ENCODE measurements at regions not wholly inside any gene's neighbourhood (a gene's known extent, or its start where the extent isn't known, plus 50 kb on each side); places are given as distances from the start of the nearest gene placed in this dataset.

DNA sequence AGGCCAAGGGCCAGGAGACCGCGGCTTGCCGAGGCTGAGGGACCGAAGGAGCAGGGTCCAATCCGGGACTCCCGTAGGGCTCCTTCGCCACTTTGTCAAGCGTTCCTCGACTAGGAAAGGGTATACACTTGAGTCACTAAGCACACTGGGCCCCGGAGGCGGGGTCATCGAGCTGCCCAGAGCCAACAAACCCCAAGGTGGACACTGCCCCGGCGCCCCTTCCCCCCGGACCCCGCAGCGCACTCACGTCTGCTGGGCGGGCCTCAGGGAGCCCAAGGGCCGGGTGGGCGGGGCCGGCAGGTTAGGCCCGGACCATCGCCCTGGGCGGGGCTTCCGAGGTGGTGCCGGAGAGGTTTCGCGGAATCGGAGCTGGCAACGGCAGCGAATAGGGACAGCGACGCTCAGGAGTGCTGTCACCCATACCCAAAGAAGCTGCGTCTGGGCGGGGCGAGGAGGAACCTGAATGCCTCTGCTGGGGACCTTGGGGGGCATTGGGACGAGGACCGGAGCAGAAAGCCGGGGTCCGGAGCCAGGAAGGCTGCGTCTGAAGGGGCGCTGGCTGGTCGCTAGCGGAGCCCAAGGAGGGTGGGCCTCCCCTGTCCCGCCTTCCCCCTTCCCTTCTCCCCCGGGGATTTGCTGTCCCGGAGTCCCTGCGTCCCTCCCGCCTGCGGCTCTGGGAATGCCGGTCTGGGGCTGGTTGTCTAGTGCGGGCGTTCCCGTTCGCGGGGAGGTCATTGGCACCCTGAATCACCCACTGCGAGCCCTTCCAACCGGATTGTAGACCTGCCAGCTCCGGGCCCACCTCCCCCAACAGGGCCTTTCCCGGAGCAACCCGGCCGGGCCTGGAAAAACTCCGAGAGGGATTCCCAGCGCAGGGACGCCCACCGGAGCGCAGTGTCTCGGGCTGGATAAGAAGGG lies 118.2 kb upstream of the SMURF2 start:
- TF ChIP-seq, protein P1, sequence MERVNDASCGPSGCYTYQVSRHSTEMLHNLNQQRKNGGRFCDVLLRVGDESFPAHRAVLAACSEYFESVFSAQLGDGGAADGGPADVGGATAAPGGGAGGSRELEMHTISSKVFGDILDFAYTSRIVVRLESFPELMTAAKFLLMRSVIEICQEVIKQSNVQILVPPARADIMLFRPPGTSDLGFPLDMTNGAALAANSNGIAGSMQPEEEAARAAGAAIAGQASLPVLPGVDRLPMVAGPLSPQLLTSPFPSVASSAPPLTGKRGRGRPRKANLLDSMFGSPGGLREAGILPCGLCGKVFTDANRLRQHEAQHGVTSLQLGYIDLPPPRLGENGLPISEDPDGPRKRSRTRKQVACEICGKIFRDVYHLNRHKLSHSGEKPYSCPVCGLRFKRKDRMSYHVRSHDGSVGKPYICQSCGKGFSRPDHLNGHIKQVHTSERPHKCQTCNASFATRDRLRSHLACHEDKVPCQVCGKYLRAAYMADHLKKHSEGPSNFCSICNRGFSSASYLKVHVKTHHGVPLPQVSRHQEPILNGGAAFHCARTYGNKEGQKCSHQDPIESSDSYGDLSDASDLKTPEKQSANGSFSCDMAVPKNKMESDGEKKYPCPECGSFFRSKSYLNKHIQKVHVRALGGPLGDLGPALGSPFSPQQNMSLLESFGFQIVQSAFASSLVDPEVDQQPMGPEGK (CRISPR knock-in tag; IDR thresholded peaks at IDR 0.05; ENCODE audit: borderline replicate concordance), result no peak
- TF ChIP-seq, protein P2, sequence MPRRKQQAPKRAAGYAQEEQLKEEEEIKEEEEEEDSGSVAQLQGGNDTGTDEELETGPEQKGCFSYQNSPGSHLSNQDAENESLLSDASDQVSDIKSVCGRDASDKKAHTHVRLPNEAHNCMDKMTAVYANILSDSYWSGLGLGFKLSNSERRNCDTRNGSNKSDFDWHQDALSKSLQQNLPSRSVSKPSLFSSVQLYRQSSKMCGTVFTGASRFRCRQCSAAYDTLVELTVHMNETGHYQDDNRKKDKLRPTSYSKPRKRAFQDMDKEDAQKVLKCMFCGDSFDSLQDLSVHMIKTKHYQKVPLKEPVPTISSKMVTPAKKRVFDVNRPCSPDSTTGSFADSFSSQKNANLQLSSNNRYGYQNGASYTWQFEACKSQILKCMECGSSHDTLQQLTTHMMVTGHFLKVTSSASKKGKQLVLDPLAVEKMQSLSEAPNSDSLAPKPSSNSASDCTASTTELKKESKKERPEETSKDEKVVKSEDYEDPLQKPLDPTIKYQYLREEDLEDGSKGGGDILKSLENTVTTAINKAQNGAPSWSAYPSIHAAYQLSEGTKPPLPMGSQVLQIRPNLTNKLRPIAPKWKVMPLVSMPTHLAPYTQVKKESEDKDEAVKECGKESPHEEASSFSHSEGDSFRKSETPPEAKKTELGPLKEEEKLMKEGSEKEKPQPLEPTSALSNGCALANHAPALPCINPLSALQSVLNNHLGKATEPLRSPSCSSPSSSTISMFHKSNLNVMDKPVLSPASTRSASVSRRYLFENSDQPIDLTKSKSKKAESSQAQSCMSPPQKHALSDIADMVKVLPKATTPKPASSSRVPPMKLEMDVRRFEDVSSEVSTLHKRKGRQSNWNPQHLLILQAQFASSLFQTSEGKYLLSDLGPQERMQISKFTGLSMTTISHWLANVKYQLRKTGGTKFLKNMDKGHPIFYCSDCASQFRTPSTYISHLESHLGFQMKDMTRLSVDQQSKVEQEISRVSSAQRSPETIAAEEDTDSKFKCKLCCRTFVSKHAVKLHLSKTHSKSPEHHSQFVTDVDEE (CRISPR knock-in tag; IDR thresholded peaks at IDR 0.05), result no peak
- TF ChIP-seq TOX (CRISPR knock-in tag; IDR thresholded peaks at IDR 0.05; ENCODE audit: borderline replicate concordance) (no peak), ARNTL (CRISPR knock-in tag; IDR thresholded peaks at IDR 0.05; ENCODE audit: borderline replicate concordance, low read depth) (no peak), ISL1 (CRISPR knock-in tag; IDR thresholded peaks at IDR 0.05) (no peak), ZFP3 (CRISPR knock-in tag; IDR thresholded peaks at IDR 0.05) (no peak), ZC3H10 (CRISPR knock-in tag; IDR thresholded peaks at IDR 0.05) (no peak), SNAI2 (CRISPR knock-in tag; IDR thresholded peaks at IDR 0.05) (no peak)
- TF ChIP-seq, protein P3, sequence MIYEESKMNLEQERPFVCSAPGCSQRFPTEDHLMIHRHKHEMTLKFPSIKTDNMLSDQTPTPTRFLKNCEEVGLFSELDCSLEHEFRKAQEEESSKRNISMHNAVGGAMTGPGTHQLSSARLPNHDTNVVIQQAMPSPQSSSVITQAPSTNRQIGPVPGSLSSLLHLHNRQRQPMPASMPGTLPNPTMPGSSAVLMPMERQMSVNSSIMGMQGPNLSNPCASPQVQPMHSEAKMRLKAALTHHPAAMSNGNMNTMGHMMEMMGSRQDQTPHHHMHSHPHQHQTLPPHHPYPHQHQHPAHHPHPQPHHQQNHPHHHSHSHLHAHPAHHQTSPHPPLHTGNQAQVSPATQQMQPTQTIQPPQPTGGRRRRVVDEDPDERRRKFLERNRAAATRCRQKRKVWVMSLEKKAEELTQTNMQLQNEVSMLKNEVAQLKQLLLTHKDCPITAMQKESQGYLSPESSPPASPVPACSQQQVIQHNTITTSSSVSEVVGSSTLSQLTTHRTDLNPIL (CRISPR knock-in tag; IDR thresholded peaks at IDR 0.05; ENCODE audit: low read depth), result no peak
- TF ChIP-seq, protein P4, sequence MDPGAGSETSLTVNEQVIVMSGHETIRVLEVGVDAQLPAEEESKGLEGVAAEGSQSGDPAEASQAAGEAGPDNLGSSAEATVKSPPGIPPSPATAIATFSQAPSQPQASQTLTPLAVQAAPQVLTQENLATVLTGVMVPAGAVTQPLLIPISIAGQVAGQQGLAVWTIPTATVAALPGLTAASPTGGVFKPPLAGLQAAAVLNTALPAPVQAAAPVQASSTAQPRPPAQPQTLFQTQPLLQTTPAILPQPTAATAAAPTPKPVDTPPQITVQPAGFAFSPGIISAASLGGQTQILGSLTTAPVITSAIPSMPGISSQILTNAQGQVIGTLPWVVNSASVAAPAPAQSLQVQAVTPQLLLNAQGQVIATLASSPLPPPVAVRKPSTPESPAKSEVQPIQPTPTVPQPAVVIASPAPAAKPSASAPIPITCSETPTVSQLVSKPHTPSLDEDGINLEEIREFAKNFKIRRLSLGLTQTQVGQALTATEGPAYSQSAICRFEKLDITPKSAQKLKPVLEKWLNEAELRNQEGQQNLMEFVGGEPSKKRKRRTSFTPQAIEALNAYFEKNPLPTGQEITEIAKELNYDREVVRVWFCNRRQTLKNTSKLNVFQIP (CRISPR knock-in tag; IDR thresholded peaks at IDR 0.05; ENCODE audit: borderline replicate concordance, low read depth), result no peak
- TF ChIP-seq, protein P5, sequence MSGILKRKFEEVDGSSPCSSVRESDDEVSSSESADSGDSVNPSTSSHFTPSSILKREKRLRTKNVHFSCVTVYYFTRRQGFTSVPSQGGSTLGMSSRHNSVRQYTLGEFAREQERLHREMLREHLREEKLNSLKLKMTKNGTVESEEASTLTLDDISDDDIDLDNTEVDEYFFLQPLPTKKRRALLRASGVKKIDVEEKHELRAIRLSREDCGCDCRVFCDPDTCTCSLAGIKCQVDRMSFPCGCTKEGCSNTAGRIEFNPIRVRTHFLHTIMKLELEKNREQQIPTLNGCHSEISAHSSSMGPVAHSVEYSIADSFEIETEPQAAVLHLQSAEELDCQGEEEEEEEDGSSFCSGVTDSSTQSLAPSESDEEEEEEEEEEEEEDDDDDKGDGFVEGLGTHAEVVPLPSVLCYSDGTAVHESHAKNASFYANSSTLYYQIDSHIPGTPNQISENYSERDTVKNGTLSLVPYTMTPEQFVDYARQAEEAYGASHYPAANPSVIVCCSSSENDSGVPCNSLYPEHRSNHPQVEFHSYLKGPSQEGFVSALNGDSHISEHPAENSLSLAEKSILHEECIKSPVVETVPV (CRISPR knock-in tag; IDR thresholded peaks at IDR 0.05), result no peak

All from SK-N-SH treated with all-trans-retinoic acid at 6 μM for 48 hours (cell line).